ENCODE measurements at regions not wholly inside any gene's neighbourhood (a gene's known extent, or its start where the extent isn't known, plus 50 kb on each side); places are given as distances from the start of the nearest gene placed in this dataset.

GRCh38 chr15:97482521-97482920 lies 478.0 kb upstream of the ARRDC4 start:
- no peak for TF ChIP-seq EZH2 (IDR thresholded peaks at IDR 0.05; ENCODE audit: low read length)
- TF ChIP-seq CTCF (optimal IDR thresholded peaks at IDR 0.05 in 1 of 3, IDR thresholded peaks at IDR 0.05 in 1 of 3, conservative IDR thresholded peaks at IDR 0.05 in 1 of 3; ENCODE audit: extremely low read depth in 1 of 3, insufficient read depth in 2 of 3, low read length in 3 of 3) = peak in 1 of 3 experiments; percentile 22
